ENCODE measurements at regions not wholly inside any gene's neighbourhood (a gene's known extent, or its start where the extent isn't known, plus 50 kb on each side); places are given as distances from the start of the nearest gene placed in this dataset.

DNA sequence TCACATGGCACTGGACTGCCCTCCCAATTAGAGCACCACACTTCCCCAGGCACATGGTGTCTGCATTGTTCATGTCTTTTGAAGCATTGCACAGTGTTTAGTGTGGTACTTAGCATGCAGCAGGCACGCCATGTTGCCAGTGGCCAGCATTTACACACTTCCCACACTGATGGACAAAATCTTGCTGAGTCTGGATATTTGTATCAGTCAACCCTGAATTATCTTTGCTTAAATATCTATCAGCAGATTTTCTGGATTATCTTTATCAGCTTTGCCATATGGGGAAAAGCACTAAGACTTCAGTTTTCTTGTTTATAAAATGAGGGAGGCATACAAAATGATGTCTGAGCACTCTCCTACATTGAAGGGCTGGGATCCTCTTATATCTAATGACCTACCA lies 416.0 kb upstream of the MMADHC start:
- DNase-seq (ENCODE audit: low spot score) (no peak), ATAC-seq (ENCODE audit: low FRiP score) (no peak)
- TF ChIP-seq, protein P1, sequence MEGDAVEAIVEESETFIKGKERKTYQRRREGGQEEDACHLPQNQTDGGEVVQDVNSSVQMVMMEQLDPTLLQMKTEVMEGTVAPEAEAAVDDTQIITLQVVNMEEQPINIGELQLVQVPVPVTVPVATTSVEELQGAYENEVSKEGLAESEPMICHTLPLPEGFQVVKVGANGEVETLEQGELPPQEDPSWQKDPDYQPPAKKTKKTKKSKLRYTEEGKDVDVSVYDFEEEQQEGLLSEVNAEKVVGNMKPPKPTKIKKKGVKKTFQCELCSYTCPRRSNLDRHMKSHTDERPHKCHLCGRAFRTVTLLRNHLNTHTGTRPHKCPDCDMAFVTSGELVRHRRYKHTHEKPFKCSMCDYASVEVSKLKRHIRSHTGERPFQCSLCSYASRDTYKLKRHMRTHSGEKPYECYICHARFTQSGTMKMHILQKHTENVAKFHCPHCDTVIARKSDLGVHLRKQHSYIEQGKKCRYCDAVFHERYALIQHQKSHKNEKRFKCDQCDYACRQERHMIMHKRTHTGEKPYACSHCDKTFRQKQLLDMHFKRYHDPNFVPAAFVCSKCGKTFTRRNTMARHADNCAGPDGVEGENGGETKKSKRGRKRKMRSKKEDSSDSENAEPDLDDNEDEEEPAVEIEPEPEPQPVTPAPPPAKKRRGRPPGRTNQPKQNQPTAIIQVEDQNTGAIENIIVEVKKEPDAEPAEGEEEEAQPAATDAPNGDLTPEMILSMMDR (IDR thresholded peaks at IDR 0.05) = no peak

DNA sequence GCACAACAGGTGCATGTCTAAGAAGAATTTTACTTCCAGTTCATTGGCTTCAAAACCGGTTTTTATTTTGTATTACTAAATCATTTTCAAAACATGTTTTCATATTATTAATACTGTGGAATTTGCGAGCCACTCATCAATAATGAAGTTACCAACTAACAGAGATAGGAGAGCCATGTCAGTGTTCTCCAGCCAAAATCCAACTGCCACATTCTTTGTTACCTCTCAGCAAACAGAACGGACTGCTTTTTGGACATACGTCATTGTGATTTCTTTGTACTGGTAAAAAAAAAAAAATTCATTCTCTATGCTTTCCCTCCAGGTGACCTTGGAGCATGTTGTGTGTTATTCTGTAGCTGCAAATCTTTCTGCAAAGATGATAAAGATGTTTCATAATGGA lies 414.2 kb upstream of the MMADHC start:
- DNase-seq (ENCODE audit: low spot score) = no peak
- TF ChIP-seq, protein P1 (IDR thresholded peaks at IDR 0.05) = no peak
- ATAC-seq (ENCODE audit: low FRiP score) = no peak

DNA sequence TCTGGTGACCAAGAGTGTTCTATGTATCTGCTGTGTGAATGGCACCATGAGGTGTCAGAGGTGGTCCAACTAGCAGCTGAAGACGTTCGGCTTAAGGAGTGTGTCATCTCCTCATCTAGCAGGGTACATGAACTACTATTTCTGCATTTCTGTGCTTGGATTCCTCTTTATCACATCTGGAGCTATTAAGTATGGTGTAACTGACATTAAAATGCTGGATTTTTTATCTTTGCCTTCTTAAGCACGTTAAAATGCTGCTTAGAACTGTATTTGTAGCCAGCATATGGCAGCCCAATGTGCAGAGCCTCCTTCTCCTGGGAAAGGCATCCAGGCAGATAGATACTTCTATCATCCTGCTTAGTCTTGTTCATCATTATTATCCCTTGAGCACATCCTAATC lies 409.3 kb upstream of the MMADHC start:
- ATAC-seq (ENCODE audit: low FRiP score) (no peak), DNase-seq (ENCODE audit: low spot score) (no peak)
- TF ChIP-seq, protein P1 (IDR thresholded peaks at IDR 0.05) = no peak

DNA sequence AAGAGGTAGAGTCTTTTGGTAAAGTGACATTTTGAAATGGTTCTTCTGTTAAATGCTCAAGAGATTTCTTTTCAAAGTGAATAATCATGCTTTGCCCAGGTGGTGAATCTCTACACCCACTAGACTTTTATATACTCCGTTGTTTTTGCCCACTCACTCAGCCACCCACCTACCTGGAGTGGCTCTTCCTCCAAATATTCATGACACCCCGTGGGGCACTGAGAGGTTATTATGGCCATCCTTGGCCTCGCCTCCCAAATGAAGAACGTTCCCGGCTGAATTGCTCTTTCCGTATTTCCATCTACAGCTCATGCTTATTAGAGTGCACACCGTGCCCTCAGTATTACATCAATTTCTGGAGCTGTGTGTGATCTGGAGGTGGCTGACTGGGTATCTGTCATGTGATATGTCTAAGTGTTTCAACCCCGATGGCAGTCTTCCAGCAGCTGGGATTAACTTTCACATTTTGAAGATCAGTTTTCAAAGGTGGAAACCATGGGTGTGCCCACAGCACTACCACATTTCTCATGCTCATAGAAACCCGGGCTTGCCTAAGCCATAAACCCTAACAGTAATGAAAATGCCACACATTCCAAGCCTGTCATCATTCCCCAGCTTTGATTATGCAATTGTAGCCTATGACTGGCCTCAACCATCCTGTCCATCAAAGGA lies 406.6 kb upstream of the MMADHC start:
- peak; percentile 44 for ATAC-seq (ENCODE audit: low FRiP score)
- DNase-seq (ENCODE audit: low spot score) = no peak
- TF ChIP-seq, protein P1 (IDR thresholded peaks at IDR 0.05) = no peak

DNA sequence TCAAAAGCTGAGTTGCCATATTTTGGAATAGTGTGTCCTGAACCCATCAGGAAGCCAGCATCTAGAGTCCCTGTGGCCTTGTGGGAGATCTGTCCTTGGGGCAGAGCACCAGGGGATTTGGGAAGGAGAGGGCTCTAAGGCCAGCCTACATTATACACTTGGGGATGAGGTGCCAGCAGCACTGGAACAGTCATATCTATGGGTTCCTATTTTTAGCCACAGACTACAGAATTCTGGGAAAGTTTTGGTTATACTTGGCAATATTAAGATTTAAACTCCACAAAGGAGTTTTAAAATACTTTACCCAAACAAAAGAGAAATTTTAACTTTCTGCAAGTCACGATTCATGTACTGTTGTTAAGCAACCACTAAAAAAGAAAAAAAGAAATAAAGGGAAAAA lies 405.7 kb upstream of the MMADHC start:
- TF ChIP-seq, protein P1 (IDR thresholded peaks at IDR 0.05) = no peak
- DNase-seq (ENCODE audit: low spot score) = no peak
- ATAC-seq (ENCODE audit: low FRiP score) = no peak

DNA sequence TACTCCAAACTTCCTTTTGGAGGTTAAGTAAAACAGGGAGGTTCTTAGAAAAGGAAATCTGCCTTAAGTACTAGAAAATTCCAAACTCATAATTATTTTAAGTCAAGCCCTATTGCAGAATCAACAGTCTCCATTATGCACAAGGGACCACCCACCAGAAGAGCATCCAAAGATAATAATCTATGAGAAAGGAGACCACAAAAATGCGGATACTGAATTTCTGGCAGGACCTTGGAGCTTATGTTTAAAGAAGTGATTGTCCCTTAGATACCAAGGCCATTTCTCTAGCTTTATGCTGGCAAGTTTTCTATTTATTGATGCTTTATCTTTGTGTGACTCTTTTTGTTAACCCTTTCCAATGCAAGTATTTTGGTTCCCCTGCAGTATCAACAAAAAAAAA lies 404.0 kb upstream of the MMADHC start:
- no peak for ATAC-seq (ENCODE audit: low FRiP score)
- TF ChIP-seq, protein P1 (IDR thresholded peaks at IDR 0.05) = no peak
- no peak for DNase-seq (ENCODE audit: low spot score)

DNA sequence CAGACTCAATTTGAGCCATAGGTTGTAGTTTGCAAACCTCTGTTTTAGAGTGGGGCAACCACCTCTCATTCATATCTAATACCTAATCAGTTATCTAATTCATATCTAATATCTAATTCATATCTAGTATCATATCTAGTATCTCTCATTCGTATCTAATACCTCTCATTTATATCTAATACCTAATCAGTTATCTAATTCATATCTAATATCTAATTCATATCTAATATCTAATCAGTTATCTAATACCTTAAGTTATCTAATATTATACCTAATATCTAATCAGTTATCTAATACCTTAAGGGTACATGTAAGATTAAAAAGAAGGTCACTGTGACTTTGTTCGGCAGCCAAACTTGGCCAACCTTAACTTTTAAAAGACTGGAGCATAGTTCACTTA lies 403.4 kb upstream of the MMADHC start:
- DNase-seq (ENCODE audit: low spot score) (no peak), ATAC-seq (ENCODE audit: low FRiP score) (no peak)
- TF ChIP-seq, protein P1 (IDR thresholded peaks at IDR 0.05) = no peak

All from omental fat pad (tissue), 3 donors.